Central memory CD8-positive, alpha-beta T cell (primary cell): ENCODE measurements at regions not wholly inside any gene's neighbourhood (a gene's known extent, or its start where the extent isn't known, plus 50 kb on each side); places are given as distances from the start of the nearest gene placed in this dataset.

Experiments
- ATAC-seq: fragments of 150-1000 bp; cut with Tn5 transposase; replicated peaks from 2 replicates; pipeline ENCODE4 v1.10.0; 2022; ENCODE audit warnings: mild to moderate bottlenecking, moderate FRiP score, moderate number of reproducible peaks; ENCODE audit not compliant: poor library complexity, severe bottlenecking; ENCODE audit errors: extremely low read depth
- DNase-seq, 2 donors: peaks; one replicate each; pipeline ENCODE4 v3.0.0; 2021; ENCODE audit warnings: low spot score in 2 of 2
- H3K27ac Mint-ChIP-seq: one replicate; pipeline ENCODE4 v1.8.0; 2022; ENCODE audit warnings: low read depth, mild to moderate bottlenecking, moderate library complexity, mixed read lengths
- H3K27me3 Mint-ChIP-seq: one replicate; pipeline ENCODE4 v1.8.0; 2022; ENCODE audit warnings: mixed read lengths
- H3K36me3 Mint-ChIP-seq: one replicate; pipeline ENCODE4 v1.8.0; 2022; ENCODE audit warnings: mild to moderate bottlenecking, moderate library complexity, mixed read lengths; ENCODE audit not compliant: insufficient read depth
- H3K4me1 Mint-ChIP-seq: one replicate; pipeline ENCODE4 v1.8.0; 2022; ENCODE audit warnings: mixed read lengths
- H3K4me3 Mint-ChIP-seq: one replicate; pipeline ENCODE4 v1.8.0; 2022; ENCODE audit warnings: mild to moderate bottlenecking, moderate library complexity, mixed read lengths
- H3K9me3 Mint-ChIP-seq: one replicate; pipeline ENCODE4 v1.8.0; 2022; ENCODE audit warnings: mixed read lengths

DNA sequence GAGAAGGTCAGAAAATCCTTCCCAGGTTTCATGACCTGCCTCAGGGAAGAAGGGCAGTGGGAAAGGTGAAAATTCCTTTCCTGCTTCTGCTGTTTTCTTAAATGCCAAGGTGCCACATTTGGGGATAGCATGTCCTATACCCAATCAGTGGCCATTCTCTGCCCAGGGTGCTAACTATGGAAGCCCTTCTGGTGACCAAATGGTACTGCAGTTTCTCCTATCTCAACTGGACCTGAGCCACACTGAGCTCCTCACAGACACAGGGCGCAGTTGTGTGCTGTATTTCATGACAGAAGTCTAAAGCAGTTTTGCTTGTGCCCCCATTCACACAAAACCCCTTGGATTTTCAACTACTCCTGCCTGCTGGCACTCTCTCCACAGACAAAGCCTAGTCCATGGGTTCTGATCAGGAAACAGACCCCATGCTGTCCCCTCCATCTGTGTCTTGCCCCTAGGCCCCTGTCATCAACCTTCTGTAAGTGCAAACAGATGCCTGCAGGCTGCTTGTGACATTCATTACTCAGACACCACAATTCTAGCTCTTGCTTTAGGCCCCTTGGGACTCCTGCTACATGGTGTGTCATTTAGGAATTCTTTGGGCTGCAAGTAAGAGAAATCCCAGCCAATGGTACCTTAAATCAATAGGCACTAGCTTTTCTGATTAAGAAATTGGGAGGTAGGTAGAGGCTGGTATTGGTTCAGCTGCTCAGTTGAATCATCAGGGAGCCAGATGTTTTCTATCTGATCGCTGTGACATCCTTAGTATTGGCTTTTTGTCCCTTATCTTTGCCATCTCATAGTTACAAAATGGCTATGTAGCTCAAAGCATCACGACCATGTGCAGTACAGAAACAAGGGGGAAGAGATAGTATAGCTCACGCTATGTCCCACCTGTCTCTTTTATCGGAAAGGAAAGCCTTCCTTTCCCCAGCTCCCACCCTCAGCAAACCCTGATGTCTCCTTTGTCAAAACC lies 147.8 kb downstream of the CD83 start:
- H3K27me3 Mint-ChIP-seq, result no peaks in the 10 kb centered on the region
- no peak for DNase-seq
- no peak overlapping the region for H3K27ac Mint-ChIP-seq
- H3K4me3 Mint-ChIP-seq, result no peak overlapping the region
- H3K4me1 Mint-ChIP-seq, result no peaks in the 10 kb centered on the region
- no peak for ATAC-seq
- H3K36me3 Mint-ChIP-seq, result no peaks in the 10 kb centered on the region
- peaks cover 6% of the 10 kb centered on the region for H3K9me3 Mint-ChIP-seq

DNA sequence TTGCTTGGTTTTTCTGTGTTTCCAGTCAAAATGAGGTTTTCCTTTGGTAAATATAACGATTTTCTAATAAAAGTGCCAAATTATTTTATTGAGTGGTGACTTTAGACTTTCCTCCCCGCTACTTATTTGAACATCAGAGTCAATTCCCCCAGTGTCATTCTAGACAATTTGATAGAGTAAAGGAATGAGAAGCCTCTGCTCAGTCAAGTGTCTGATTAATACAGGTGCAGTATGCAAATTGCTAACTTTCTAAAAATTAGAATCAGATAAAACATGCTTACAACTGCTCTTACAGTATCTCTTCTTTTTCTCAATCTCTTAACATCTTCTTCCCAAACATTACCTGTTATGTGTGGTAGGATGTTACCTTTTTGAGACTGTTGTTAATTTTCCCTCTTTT lies 148.7 kb downstream of the CD83 start:
- no peak for ATAC-seq
- H3K27ac Mint-ChIP-seq, result no peak overlapping the region

DNA sequence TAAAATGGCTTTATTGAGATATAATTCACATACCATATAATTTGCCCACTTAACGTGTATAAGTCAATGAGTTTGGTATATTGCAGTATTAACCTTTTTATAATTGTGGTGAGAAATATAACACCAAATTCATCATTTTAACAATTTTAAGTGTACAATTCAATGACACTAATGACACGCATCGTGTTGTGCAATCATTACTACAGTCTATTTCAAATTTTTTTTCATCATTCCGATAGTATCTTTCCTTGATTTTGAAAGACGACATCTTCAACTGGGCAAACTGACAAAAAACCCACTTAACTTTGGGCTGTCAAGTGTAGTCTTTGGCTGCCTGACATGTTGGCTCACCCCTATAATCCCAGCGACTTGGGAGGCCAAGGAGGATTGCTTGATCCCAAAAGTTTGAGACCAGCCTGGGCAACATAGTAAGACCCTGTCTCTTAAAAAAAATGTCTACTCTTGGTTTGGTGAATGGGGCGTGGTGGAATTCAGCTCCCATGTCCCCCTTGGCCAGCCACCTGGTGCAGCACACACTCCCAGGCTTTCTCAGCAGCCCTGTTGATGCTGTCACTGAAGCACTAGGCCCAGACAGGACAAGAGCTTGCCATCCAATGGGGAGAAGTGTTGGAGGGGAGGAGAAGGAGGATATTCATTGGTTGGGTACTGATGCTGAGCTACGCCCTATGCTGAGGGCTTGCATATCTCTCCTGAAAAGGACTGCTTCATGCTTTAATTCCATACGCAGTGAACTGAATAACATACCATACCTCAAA lies 150.5 kb downstream of the CD83 start:
- no peaks in the 10 kb centered on the region for H3K27me3 Mint-ChIP-seq

More for the DNA sequence above, 148.7 kb downstream of the CD83 start:
- no peaks in the 10 kb centered on the region for H3K36me3 Mint-ChIP-seq
- H3K9me3 Mint-ChIP-seq, result peaks cover 6% of the 10 kb centered on the region
- H3K4me1 Mint-ChIP-seq, result no peaks in the 10 kb centered on the region
- H3K4me3 Mint-ChIP-seq, result no peak overlapping the region
- DNase-seq, result no peak
- no peaks in the 10 kb centered on the region for H3K27me3 Mint-ChIP-seq

DNA sequence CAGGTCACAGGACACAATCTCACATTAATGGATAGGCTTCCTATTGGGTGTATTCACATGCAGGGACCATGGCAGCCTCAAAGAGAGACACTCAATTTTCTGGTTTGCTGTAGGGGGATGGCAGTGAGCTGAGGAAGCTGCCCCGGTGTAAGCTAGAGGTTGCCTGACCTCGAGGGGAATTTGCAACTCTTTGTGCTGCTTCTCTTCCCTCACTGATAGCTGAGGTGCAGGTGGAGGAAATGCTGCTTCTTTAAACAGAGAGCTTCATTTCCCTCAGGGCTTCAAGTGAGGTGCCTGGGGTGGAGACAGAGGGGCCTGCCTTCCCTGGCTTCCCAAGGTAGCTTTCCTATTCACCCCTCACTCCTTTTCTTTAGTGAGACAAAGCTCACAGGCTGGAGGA lies 151.9 kb downstream of the CD83 start:
- Mint-ChIP-seq H3K4me3 (no peak overlapping the region), H3K36me3 (no peaks in the 10 kb centered on the region), H3K27me3 (no peaks in the 10 kb centered on the region), H3K9me3 (peaks cover 2% of the 10 kb centered on the region), H3K27ac (no peak overlapping the region), H3K4me1 (no peaks in the 10 kb centered on the region)
- DNase-seq, result no peak
- ATAC-seq, result no peak

More for the DNA sequence above, 150.5 kb downstream of the CD83 start:
- Mint-ChIP-seq H3K4me1 (no peaks in the 10 kb centered on the region), H3K9me3 (peaks cover 6% of the 10 kb centered on the region), H3K4me3 (no peak overlapping the region), H3K27ac (no peak overlapping the region), H3K36me3 (no peaks in the 10 kb centered on the region)
- DNase-seq (no peak), ATAC-seq (no peak)

DNA sequence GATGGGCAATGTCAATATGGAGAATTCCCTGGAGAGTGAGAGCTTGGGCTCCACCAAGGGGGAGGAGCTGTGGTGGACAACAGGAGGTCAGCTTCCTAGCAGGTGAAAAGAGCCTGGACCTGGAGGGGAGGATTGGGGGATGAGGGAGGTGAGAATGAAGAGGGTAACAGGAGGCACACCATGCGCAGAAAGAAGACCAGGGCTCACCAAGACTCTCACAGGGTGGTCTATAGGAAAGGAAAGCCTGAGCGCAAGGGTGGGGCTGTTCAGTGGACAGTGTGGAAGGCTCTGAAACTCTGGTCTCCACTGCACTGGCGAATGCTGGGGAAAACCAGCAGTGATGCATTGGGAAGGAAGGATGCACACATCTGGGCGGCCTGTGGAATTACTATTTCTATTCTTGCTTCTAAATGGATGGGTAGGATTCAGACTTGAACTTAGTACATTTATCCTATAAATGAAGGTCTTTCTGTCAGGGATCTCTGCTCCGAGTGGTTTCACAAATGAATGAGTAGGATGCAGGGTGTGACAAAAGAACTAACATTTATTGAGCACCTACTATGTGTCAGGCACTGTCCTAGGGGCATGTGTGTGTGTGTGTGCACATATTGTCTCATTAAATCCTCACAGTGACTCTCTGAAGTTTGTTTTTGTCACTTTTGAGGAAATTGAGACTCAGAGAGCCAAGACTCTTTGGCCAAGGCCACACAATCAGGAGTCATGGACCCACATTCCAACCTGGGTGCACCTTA lies 152.7 kb downstream of the CD83 start:
- Mint-ChIP-seq H3K27me3 (no peaks in the 10 kb centered on the region), H3K4me3 (no peak overlapping the region), H3K9me3 (no peaks in the 10 kb centered on the region), H3K4me1 (peaks cover 2% of the 10 kb centered on the region), H3K27ac (no peak overlapping the region), H3K36me3 (no peaks in the 10 kb centered on the region)
- DNase-seq, result no peak
- no peak for ATAC-seq

DNA sequence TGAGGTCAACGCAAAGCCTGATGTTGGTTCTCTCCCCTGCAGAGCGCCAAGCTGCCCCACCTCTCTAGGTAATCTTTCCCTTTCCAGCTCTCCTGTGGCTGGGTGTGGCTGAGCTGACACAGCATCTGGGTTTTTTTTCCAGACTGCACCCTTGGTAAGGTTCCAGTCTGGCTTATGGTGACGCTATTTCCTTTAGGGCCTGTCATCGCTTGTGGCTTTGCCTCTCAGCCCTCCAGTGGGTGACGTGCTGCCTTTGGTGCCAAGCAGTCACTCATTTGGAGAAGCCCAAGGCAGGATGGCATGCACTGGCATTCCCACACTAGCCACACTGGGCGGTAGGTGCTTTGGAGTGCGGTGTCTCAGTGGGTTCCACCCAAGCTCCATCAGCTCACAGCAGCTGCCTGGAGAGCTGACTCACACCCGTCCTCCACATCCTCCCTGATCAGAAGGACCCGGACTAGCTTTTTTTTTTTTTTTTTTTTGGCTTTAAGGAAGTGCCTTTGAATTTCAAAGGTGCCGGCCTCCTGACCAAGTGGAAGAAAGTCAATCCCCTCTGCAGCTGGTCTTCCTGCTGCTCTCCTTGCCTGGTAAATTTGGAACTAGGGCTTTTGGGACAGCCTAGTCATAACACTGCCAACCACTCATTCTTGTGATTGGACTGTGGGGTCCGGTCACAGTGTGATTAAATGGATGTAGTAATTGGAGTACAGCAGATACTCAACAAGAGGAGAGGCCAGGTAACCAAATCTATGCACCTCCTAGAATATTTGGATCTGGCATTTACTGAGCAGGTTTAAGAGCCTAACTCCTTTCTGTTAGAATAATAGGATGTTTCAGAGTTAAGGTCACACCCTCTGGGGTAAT lies 153.6 kb downstream of the CD83 start:
- Mint-ChIP-seq H3K4me3 (no peak overlapping the region), H3K27ac (no peak overlapping the region), H3K36me3 (no peaks in the 10 kb centered on the region), H3K9me3 (no peaks in the 10 kb centered on the region), H3K4me1 (peaks cover 10% of the 10 kb centered on the region), H3K27me3 (no peaks in the 10 kb centered on the region)
- DNase-seq (no peak), ATAC-seq (peak; percentile 28)

DNA sequence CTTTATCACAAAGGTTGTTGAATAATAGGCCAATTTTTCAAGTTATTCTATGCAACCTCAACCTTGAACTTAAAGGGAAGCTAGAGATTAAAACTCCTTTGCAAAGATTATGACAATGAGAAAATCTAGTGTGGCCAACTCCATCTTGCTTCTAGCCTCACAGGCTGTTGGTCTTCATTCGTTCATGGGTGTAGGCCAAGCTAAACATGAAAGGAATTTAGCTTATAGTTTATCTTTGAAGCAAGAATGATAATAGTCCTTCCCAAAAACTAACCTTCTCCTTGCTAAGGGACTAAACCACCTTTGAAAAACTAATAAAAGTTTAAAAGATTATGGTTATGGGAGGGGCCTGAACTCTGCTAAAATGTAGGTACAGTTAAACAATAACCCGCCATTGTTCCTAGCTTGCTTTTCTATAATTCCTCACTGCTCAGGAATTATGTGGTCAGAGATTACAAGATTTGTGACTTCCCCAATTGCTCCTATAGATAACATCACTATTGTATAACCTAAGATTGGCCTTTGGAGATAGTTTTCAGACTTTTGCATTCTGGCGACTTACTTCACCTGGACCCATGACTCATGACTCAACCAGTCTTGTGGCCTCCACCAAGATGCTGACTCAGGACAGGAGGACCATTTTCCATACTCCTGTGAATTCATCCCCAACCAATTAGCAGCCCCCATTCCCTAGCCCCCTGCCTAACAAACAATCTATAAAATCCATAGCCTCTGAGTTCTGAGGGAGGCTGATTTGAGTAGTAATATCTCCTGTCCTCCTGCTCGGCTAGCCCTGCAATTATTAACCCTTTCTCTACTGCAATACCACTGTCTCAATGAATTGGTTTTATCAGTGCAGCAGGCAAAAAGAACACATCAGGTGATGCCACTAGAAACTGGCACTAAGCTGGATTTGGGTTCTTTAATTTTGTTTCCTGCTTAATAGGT lies 154.5 kb downstream of the CD83 start:
- ATAC-seq (no peak), DNase-seq (no peak)
- Mint-ChIP-seq H3K4me3 (no peak overlapping the region), H3K27me3 (no peaks in the 10 kb centered on the region), H3K9me3 (no peaks in the 10 kb centered on the region), H3K36me3 (no peaks in the 10 kb centered on the region), H3K27ac (no peak overlapping the region), H3K4me1 (peaks cover 19% of the 10 kb centered on the region)

DNA sequence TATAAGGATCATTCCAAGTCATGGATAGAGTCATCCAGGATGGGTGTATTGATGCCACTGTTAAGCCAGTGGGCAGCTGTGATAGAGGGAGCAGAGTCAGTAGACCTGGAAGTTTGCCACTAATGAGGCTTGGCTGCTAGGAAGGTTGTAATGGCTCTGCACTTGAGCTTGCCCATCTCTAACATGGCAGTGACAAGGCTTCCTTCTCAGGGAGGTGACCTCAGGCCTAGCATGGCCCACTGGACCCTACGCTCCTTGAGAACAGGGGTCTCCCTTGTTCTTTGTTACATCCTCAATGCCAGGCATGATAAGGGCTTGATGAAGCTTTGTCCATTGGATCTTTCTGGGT lies 155.1 kb downstream of the CD83 start:
- Mint-ChIP-seq H3K27me3 (no peaks in the 10 kb centered on the region), H3K4me1 (peaks cover 25% of the 10 kb centered on the region), H3K27ac (no peak overlapping the region), H3K9me3 (no peaks in the 10 kb centered on the region), H3K4me3 (no peak overlapping the region), H3K36me3 (peaks cover under 1% of the 10 kb centered on the region)
- DNase-seq (no peak), ATAC-seq (no peak)

DNA sequence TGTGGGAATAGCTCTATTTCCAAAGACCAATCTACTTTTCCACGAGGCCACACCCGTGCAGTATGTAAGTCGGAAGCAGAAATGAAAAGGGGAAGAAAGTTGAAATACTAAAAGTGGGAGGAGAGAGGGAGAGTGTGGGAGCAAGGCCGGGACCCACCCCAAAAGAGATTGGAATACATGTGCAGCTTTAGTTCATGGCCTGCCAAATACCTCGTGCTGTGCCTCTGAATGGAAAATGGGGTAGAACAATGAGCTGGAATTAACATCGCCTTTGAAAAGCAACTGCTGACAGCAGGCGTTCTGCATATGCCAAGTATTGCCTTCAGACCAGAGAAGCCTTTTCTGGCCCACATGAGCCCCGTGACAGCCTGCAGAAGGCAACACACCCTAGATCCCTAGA lies 155.6 kb downstream of the CD83 start:
- Mint-ChIP-seq H3K36me3 (peaks cover 1% of the 10 kb centered on the region), H3K4me3 (no peak overlapping the region), H3K27ac (no peak overlapping the region), H3K4me1 (peaks cover 29% of the 10 kb centered on the region), H3K27me3 (no peaks in the 10 kb centered on the region), H3K9me3 (no peaks in the 10 kb centered on the region)
- no peak for DNase-seq
- ATAC-seq, result no peak

DNA sequence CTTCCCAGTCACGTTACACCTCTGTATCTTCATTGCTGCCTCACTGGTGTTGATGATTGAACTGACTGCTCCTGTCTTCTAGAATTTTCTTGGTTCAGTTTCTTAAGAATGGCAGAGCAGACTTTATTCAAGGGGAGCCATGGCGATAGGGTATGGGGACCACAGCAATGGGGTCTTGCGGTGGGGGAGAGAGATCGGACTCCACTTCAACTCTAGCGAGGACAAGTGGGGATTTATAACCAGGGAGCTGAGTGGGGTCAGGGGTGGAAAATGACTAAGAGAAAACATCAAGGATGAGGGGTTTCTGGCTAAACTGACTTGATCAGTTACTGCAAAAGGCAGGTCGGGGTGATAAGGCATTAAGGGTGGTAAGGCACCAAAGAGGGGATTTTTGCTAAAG lies 156.4 kb downstream of the CD83 start:
- peaks cover 29% of the 10 kb centered on the region for H3K4me1 Mint-ChIP-seq
- no peak overlapping the region for H3K4me3 Mint-ChIP-seq
- DNase-seq, result no peak
- no peaks in the 10 kb centered on the region for H3K27me3 Mint-ChIP-seq
- H3K9me3 Mint-ChIP-seq, result no peaks in the 10 kb centered on the region
- no peak for ATAC-seq
- no peak overlapping the region for H3K27ac Mint-ChIP-seq
- peaks cover 1% of the 10 kb centered on the region for H3K36me3 Mint-ChIP-seq
